ENCODE measurements at regions not wholly inside any gene's neighbourhood (a gene's known extent, or its start where the extent isn't known, plus 50 kb on each side); places are given as distances from the start of the nearest gene placed in this dataset.

- TF ChIP-seq POLR2A (IDR thresholded peaks at IDR 0.05) (no peak), CTCF (IDR thresholded peaks at IDR 0.05) (no peak)
Observed at GRCh38 chr2:234378440-234378839, 118.4 kb downstream of the ARL4C start.
